SK-N-MC (cell line): ENCODE measurements at regions not wholly inside any gene's neighbourhood (a gene's known extent, or its start where the extent isn't known, plus 50 kb on each side); places are given as distances from the start of the nearest gene placed in this dataset.

Source experiments
- EZH2 ChIP-seq: fragments of 200-600 bp; sonication (generic); IDR thresholded peaks from one replicate; pipeline ENCODE4 v1.6.1; 2017; ENCODE audit warnings: antibody characterized with exemption
- FOXP2 ChIP-seq: optimal IDR thresholded peaks from 2 replicates; pipeline ENCODE3; 2011; ENCODE audit warnings: mild to moderate bottlenecking, moderate library complexity; ENCODE audit not compliant: insufficient read depth; ENCODE audit errors: extremely low read length, control extremely low read depth
- POLR2AphosphoS5 ChIP-seq: IDR thresholded peaks from 2 replicates; pipeline ENCODE4 v1.6.1; 2012; ENCODE audit warnings: mild to moderate bottlenecking, low read depth, low read length, borderline replicate concordance

- TF ChIP-seq EZH2 (no peak), POLR2AphosphoS5 (no peak), FOXP2 (no peak)
These were observed 747.2 kb downstream of the DIAPH3 start for GRCh38 chr13:59416561-59416960.
